Upper lobe of left lung (tissue), 6 donors: ENCODE measurements at regions not wholly inside any gene's neighbourhood (a gene's known extent, or its start where the extent isn't known, plus 50 kb on each side); places are given as distances from the start of the nearest gene placed in this dataset.

Source experiments
- ATAC-seq, 2 donors: fragments of 200-7000 bp; cut with Tn5 transposase; one replicate each; pipeline ENCODE4 v1.9.1; 2022; ENCODE audit warnings: mild to moderate bottlenecking in 2 of 2, moderate library complexity in 2 of 2; ENCODE audit not compliant: low FRiP score in 2 of 2
- DNase-seq, 2 donors: peaks; one replicate each; pipeline ENCODE4 v3.0.0-alpha.2; 2019 to 2020
- H3K27ac ChIP-seq, 4 donors: fragments of 200-600 bp; sonication (generic); one replicate each; pipeline ENCODE4 v1.5.1; 2016 to 2019
- H3K27me3 ChIP-seq, 4 donors: fragments of 200-600 bp; sonication (generic); one replicate each; pipeline ENCODE4 v1.5.1; 2017 to 2019
- H3K36me3 ChIP-seq, 4 donors: fragments of 200-600 bp; sonication (generic); one replicate each; pipeline ENCODE4 v1.5.1; 2016 to 2019
- H3K4me1 ChIP-seq, 4 donors: fragments of 200-600 bp; sonication (generic); one replicate each; pipeline ENCODE4 v1.5.1; 2018 to 2019
- H3K4me3 ChIP-seq, 4 donors: fragments of 200-600 bp; sonication (generic); one replicate each; pipeline ENCODE4 v1.5.1; 2017 to 2019; ENCODE audit warnings: mild to moderate bottlenecking in 2 of 4, moderate library complexity in 1 of 4
- H3K9me3 ChIP-seq, 4 donors: fragments of 200-600 bp; sonication (generic); one replicate each; pipeline ENCODE4 v1.5.1; 2018 to 2019
- CTCF ChIP-seq, 6 experiments: fragments of 450-650 bp in 4 of 6; fragments of 200-600 bp in 2 of 6; sonication (generic) in 2 of 6; IDR thresholded peaks; one replicate each; pipeline ENCODE4 v1.5.1; 2016 to 2019; ENCODE audit warnings: antibody characterized with exemption in 6 of 6
- EP300 ChIP-seq, 4 donors: sonication (generic); formaldehyde crosslinking; IDR thresholded peaks; one replicate each; pipeline ENCODE4 v1.5.1; 2017; ENCODE audit warnings: antibody characterized with exemption in 4 of 4, control low read depth in 2 of 4
- POLR2A ChIP-seq, 4 donors: fragments of 450-650 bp; IDR thresholded peaks; one replicate each; pipeline ENCODE4 v1.5.1; 2016 to 2017; ENCODE audit warnings: antibody characterized with exemption in 4 of 4, mild to moderate bottlenecking in 2 of 4
- POLR2AphosphoS5 ChIP-seq, 2 donors: sonication (generic); formaldehyde crosslinking; IDR thresholded peaks; one replicate each; pipeline ENCODE4 v1.5.1; 2017; ENCODE audit warnings: antibody characterized with exemption in 2 of 2
- WGBS, 2 donors: methylation state at CpG; one replicate each; pipeline ENCODE4 v1.1.5; 2017 to 2018; 5-methylcytosine and 5-hydroxymethylcytosine counted together
- donor health status: DM: no; HTN: no; CAD: no; lungs with moderate emphysema.
- donor health status: DM: no; HTN: yes; CAD: no; lungs with severe emphysema.

GRCh38 chr20:46823271-46823751 is 71.3 kb upstream of the EYA2 start:
- ATAC-seq (no peak), DNase-seq (no peak)
- Histone ChIP-seq H3K27me3 (no peaks in the 10 kb centered on the region), H3K36me3 (no peaks in the 10 kb centered on the region), H3K9me3 (no peaks in the 10 kb centered on the region), H3K4me3 (no peak overlapping the region), H3K27ac (no peak overlapping the region), H3K4me1 (no peaks in the 10 kb centered on the region)
- WGBS, 2 donors: 67 to 72% methylated on average over 3 to 5 of the region's 5 CpGs
- TF ChIP-seq EP300 (IDR thresholded peaks at IDR 0.05) (no peak), POLR2A (IDR thresholded peaks at IDR 0.05) (no peak), CTCF (IDR thresholded peaks at IDR 0.05) (no peak), POLR2AphosphoS5 (IDR thresholded peaks at IDR 0.05) (no peak)

- Histone ChIP-seq H3K4me3 (no peak overlapping the region), H3K27me3 (no peaks in the 10 kb centered on the region), H3K36me3 (no peaks in the 10 kb centered on the region), H3K9me3 (no peaks in the 10 kb centered on the region), H3K27ac (no peak overlapping the region), H3K4me1 (no peaks in the 10 kb centered on the region)
- DNase-seq (no peak), ATAC-seq (no peak)
- no peak for TF ChIP-seq POLR2A (IDR thresholded peaks at IDR 0.05)
- no peak for TF ChIP-seq EP300 (IDR thresholded peaks at IDR 0.05)
- TF ChIP-seq CTCF (IDR thresholded peaks at IDR 0.05): no peak
- no peak for TF ChIP-seq POLR2AphosphoS5 (IDR thresholded peaks at IDR 0.05)
- WGBS, 2 donors: 60 to 95% methylated on average over 3 of the region's 3 CpGs
Observed at GRCh38 chr20:46823753-46824152, 70.9 kb upstream of the EYA2 start.

GRCh38 chr20:46826343-46826984 is 68.2 kb upstream of the EYA2 start:
- H3K4me3 ChIP-seq: no peak overlapping the region
- H3K36me3 ChIP-seq: no peaks in the 10 kb centered on the region
- no peaks in the 10 kb centered on the region for H3K9me3 ChIP-seq
- no peaks in the 10 kb centered on the region for H3K4me1 ChIP-seq
- TF ChIP-seq EP300 (IDR thresholded peaks at IDR 0.05): no peak
- TF ChIP-seq POLR2A (IDR thresholded peaks at IDR 0.05): no peak
- no peak for TF ChIP-seq POLR2AphosphoS5 (IDR thresholded peaks at IDR 0.05)
- no peak for TF ChIP-seq CTCF (IDR thresholded peaks at IDR 0.05)
- 50 to 63% methylated on average over 2 to 3 of the region's 3 CpGs for WGBS, 2 donors
- ATAC-seq (peak in 1 of 2 donors; percentile 37), DNase-seq (no peak)
- H3K27ac ChIP-seq: no peak overlapping the region
- no peaks in the 10 kb centered on the region for H3K27me3 ChIP-seq

GRCh38 chr20:46827718-46828458 is 66.8 kb upstream of the EYA2 start:
- TF ChIP-seq POLR2A (IDR thresholded peaks at IDR 0.05) (no peak), EP300 (IDR thresholded peaks at IDR 0.05) (no peak), CTCF (IDR thresholded peaks at IDR 0.05) (no peak), POLR2AphosphoS5 (IDR thresholded peaks at IDR 0.05) (no peak)
- WGBS, 2 donors: 70 to 81% methylated on average over 10 of the region's 10 CpGs

More at GRCh38 chr20:46827718-46828458, 66.8 kb upstream of the EYA2 start:
- Histone ChIP-seq H3K9me3 (no peaks in the 10 kb centered on the region), H3K4me3 (no peak overlapping the region), H3K4me1 (no peaks in the 10 kb centered on the region), H3K27me3 (no peaks in the 10 kb centered on the region), H3K36me3 (no peaks in the 10 kb centered on the region), H3K27ac (no peak overlapping the region)
- ATAC-seq (no peak), DNase-seq (no peak)
